T-cell (primary cell): ENCODE measurements at regions not wholly inside any gene's neighbourhood (a gene's known extent, or its start where the extent isn't known, plus 50 kb on each side); places are given as distances from the start of the nearest gene placed in this dataset.

Experiments
- ATAC-seq, 4 experiments: fragments of 200-7000 bp in 3 of 4; fragments of 150-1000 bp in 1 of 4; cut with Tn5 transposase; replicated peaks in 1 of 4; 1 replicate in 3 of 4; 2 replicates in 1 of 4; pipeline ENCODE4 v1.10.0; 2021; ENCODE audit warnings: moderate library complexity in 3 of 4, mild to moderate bottlenecking in 2 of 4, moderate number of reproducible peaks in 1 of 4
- CTCF ChIA-PET, 2 donors: fragments of 300-600 bp; sonication (Branson Sonifier 250); formaldehyde crosslinking; loops; one replicate each; lab custom pipeline; 2022; ENCODE audit warnings: antibody characterized with exemption in 2 of 2; lab: Charles Lee
- POLR2A ChIA-PET, 2 donors: fragments of 300-600 bp; sonication (Branson Sonifier 250); formaldehyde crosslinking; loops; one replicate each; lab custom pipeline; 2022; ENCODE audit warnings: antibody characterized with exemption in 2 of 2; lab: Charles Lee
- DNase-seq, 35 experiments: peaks; one replicate each; pipeline versions ENCODE4 v3.0.0 to v3.0.0-alpha.2; 2013 to 2023
- H3K27ac ChIP-seq: one replicate; pipeline ENCODE4 v1.5.1; 2013; ENCODE audit warnings: low read length
- H3K27me3 ChIP-seq, 2 experiments: replicated peaks in 1 of 2; 1 replicate in 1 of 2; 2 replicates in 1 of 2; pipeline versions ENCODE4 v1.6.1 to v1.7.0; 2013; ENCODE audit warnings: low read length in 1 of 2, mixed read lengths in 1 of 2; ENCODE audit not compliant: control insufficient read depth in 2 of 2, insufficient read depth in 2 of 2; ENCODE audit errors: extremely low read depth in 1 of 2
- H3K36me3 ChIP-seq, 2 donors: 1 replicate in 1 of 2; 2 replicates in 1 of 2; pipeline versions ENCODE4 v1.6.1 to v1.7.0; 2013; ENCODE audit warnings: low read length in 1 of 2; ENCODE audit not compliant: control insufficient read depth in 2 of 2, insufficient read depth in 1 of 2; ENCODE audit errors: extremely low read depth in 1 of 2
- H3K4me1 ChIP-seq, 2 experiments: 1 replicate in 1 of 2; 2 replicates in 1 of 2; pipeline versions ENCODE4 v1.6.1 to v1.7.0; 2013; ENCODE audit warnings: low read length in 2 of 2, mixed read lengths in 1 of 2; ENCODE audit not compliant: insufficient read depth in 2 of 2, control insufficient read depth in 1 of 2; ENCODE audit errors: extremely low read depth in 1 of 2
- H3K4me3 ChIP-seq, 2 donors: 1 replicate in 1 of 2; 2 replicates in 1 of 2; pipeline versions ENCODE4 v1.5.1 to v1.7.0; 2013; ENCODE audit warnings: mild to moderate bottlenecking in 2 of 2, low read length in 1 of 2, moderate library complexity in 1 of 2; ENCODE audit not compliant: control insufficient read depth in 1 of 2; ENCODE audit errors: extremely low read depth in 1 of 2
- H3K9me3 ChIP-seq: 2 replicates; pipeline ENCODE4 v1.7.0; 2013
- H3K27ac Mint-ChIP-seq, 2 donors: one replicate each; pipeline ENCODE4 v1.8.0; 2020 to 2021; ENCODE audit warnings: mild to moderate bottlenecking in 2 of 2, mixed read lengths in 2 of 2
- H3K27me3 Mint-ChIP-seq, 2 donors: one replicate each; pipeline ENCODE4 v1.8.0; 2021 to 2022; ENCODE audit warnings: mixed read lengths in 2 of 2
- H3K36me3 Mint-ChIP-seq: one replicate; pipeline ENCODE4 v1.8.0; 2021; ENCODE audit warnings: mixed read lengths
- H3K4me1 Mint-ChIP-seq, 3 donors: one replicate each; pipeline ENCODE4 v1.8.0; 2020 to 2022; ENCODE audit warnings: mixed read lengths in 3 of 3, mild to moderate bottlenecking in 1 of 3
- H3K4me3 Mint-ChIP-seq, 3 donors: one replicate each; pipeline ENCODE4 v1.8.0; 2020 to 2022; ENCODE audit warnings: mild to moderate bottlenecking in 3 of 3, mixed read lengths in 3 of 3, moderate library complexity in 3 of 3
- H3K9me3 Mint-ChIP-seq, 3 donors: one replicate each; pipeline ENCODE4 v1.8.0; 2020 to 2022; ENCODE audit warnings: mixed read lengths in 3 of 3
- WGBS: methylation state at CpG from one replicate; pipeline ENCODE4 v1.1.5; 2013; ENCODE audit warnings: missing lambda C conversion rate; ENCODE audit not compliant: insufficient coverage; 5-methylcytosine and 5-hydroxymethylcytosine counted together

DNA sequence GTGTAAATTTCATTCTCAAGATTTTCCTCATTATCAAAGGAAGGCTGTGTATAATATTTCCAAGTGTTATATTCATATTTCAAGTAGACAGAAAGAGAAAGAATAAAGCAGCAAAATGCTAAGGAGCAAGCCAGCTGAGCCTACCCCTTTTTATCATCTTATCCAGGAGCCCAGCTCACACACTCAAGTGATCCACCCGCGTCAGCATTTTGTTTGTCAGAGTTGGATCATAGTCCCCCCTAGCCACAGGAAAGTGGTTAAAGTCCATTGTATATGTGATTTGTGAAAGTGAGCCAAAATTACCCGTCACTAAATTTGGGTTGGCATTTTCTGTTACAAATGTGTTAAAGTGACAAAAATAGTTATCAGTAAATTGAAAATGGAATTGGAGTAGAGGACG, 289.3 kb upstream of the CTSO start:
- Histone ChIP-seq H3K27ac (no peak overlapping the region), H3K9me3 (no peaks in the 10 kb centered on the region), H3K27me3 (no peaks in the 10 kb centered on the region), H3K4me3 (no peak overlapping the region), H3K4me1 (no peaks in the 10 kb centered on the region), H3K36me3 (no peaks in the 10 kb centered on the region)
- ATAC-seq (no peak), DNase-seq (no peak)
- Mint-ChIP-seq H3K4me1 (no peaks in the 10 kb centered on the region), H3K9me3 (peaks cover 0 to 8% (median 2%) of the 10 kb centered on the region in 3 donors), H3K4me3 (no peak overlapping the region), H3K27me3 (no peaks in the 10 kb centered on the region), H3K36me3 (no peaks in the 10 kb centered on the region), H3K27ac (no peak overlapping the region)
- POLR2A ChIA-PET, result no interaction called here
- CTCF ChIA-PET, result no interaction called here
- 100% methylated on average over 1 of the region's 4 CpGs for WGBS

DNA sequence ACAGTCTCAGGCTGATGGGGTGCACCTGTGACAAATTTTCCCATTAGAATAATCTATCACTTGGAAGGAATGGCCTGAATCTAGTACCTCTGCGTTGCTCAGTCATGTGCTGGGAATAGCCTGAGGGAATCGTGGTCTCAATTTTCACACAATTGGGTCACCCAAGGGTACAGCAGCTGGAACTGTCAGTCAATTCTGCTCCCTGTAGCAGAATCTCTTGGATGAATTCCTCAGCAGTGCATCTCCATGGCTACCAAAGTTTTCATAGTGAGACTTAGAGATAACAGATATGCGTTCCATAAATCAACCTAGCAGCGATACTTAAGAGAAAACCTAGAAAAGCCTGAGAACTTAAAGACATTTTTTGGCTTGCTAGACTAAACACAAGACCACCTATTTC, 288.7 kb upstream of the CTSO start:
- Histone ChIP-seq H3K27me3 (no peaks in the 10 kb centered on the region), H3K4me3 (no peak overlapping the region), H3K4me1 (no peaks in the 10 kb centered on the region), H3K9me3 (no peaks in the 10 kb centered on the region), H3K27ac (no peak overlapping the region), H3K36me3 (no peaks in the 10 kb centered on the region)
- no peaks in the 10 kb centered on the region for H3K27me3 Mint-ChIP-seq
- H3K27ac Mint-ChIP-seq, result no peak overlapping the region
- CTCF ChIA-PET, result no interaction called here
- ATAC-seq, result no peak
- POLR2A ChIA-PET, result no interaction called here
- peaks cover 0 to 8% (median 2%) of the 10 kb centered on the region in 3 donors for H3K9me3 Mint-ChIP-seq
- WGBS, result 66% methylated on average over 2 of the region's 4 CpGs
- H3K4me3 Mint-ChIP-seq, result no peak overlapping the region
- no peak for DNase-seq
- H3K36me3 Mint-ChIP-seq, result no peaks in the 10 kb centered on the region
- H3K4me1 Mint-ChIP-seq, result no peaks in the 10 kb centered on the region

DNA sequence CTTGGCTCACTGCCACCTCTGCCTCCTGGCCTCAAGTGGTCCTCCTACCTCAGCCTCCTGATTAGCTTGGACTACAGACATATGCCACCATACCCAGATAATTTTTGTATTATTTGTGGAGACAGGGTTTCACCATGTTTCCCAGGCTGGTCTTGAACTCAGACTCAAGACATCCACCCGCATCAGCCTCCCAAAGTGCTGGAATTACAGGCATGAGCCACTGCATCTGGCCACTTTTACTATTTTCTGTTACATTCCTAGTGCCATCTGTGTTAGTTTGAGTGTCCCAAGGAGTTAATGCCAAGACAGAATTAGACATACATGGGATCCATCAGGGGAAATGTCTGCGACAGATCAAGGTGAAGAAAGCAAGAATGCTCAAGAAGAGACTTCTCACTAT, 288.2 kb upstream of the CTSO start:
- Histone ChIP-seq H3K27ac (no peak overlapping the region), H3K4me1 (no peaks in the 10 kb centered on the region), H3K4me3 (no peak overlapping the region), H3K9me3 (no peaks in the 10 kb centered on the region), H3K36me3 (no peaks in the 10 kb centered on the region), H3K27me3 (no peaks in the 10 kb centered on the region)
- WGBS, result no CpG with 5 or more reads among the region's 2 CpGs
- POLR2A ChIA-PET, result no interaction called here
- no peaks in the 10 kb centered on the region for H3K4me1 Mint-ChIP-seq
- ATAC-seq, result no peak
- CTCF ChIA-PET, result no interaction called here
- H3K4me3 Mint-ChIP-seq, result no peak overlapping the region
- no peak for DNase-seq
- H3K27me3 Mint-ChIP-seq, result no peaks in the 10 kb centered on the region
- H3K27ac Mint-ChIP-seq, result no peak overlapping the region
- H3K9me3 Mint-ChIP-seq, result peaks cover 0 to 8% (median 2%) of the 10 kb centered on the region in 3 donors
- H3K36me3 Mint-ChIP-seq, result no peaks in the 10 kb centered on the region

DNA sequence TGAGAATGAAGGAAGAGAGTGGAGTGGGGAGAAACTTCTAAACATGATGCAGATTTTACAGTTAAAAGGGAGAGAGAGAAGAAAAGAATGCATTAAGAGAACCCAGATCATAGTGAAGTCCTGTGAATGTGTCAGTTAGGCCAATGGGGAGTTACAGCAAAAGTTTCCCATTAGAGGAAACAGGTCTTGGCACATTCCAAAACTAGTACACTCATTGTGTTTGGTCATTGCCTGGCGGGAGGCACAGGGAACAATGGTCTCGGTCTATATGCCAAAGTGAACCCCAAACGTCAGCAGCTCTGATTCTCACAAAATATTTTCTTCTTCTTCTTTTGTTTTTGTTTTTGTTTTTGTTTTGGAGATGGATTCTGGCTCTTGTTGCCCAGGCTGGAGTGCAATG, 284.5 kb upstream of the CTSO start:
- no peak overlapping the region for H3K27ac Mint-ChIP-seq
- ATAC-seq (no peak), DNase-seq (no peak)
- Histone ChIP-seq H3K27me3 (no peaks in the 10 kb centered on the region), H3K36me3 (no peaks in the 10 kb centered on the region), H3K4me1 (no peaks in the 10 kb centered on the region), H3K4me3 (no peak overlapping the region), H3K9me3 (no peaks in the 10 kb centered on the region), H3K27ac (no peak overlapping the region)
- 100% methylated on average over 1 of the region's 3 CpGs for WGBS
- no peaks in the 10 kb centered on the region for H3K27me3 Mint-ChIP-seq
- peaks cover 0 to 8% (median 0%) of the 10 kb centered on the region in 3 donors for H3K9me3 Mint-ChIP-seq
- H3K4me1 Mint-ChIP-seq, result no peaks in the 10 kb centered on the region
- POLR2A ChIA-PET, result no interaction called here
- no peaks in the 10 kb centered on the region for H3K36me3 Mint-ChIP-seq
- CTCF ChIA-PET, result no interaction called here
- no peak overlapping the region for H3K4me3 Mint-ChIP-seq

DNA sequence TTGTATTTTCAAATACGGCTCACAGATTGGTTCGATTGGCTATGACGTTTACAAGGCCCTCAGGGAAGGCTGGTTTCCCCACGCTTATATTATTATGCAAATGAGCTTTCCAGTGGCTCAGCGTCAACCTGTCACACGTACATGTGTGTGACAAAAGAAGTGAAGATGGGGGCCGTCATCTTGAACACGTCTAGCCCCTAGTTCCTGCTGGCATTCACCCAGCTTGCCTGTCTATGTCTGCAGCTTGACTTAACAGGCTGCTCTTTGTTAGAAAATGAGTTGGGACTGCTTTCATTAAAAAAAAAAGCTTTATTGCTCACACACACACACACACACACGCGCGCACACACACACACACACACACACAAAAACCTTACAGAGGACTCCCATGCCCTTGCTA, 283.6 kb upstream of the CTSO start:
- Mint-ChIP-seq H3K4me1 (no peaks in the 10 kb centered on the region), H3K27me3 (no peaks in the 10 kb centered on the region), H3K36me3 (no peaks in the 10 kb centered on the region), H3K9me3 (peaks cover 0 to 8% (median 0%) of the 10 kb centered on the region in 3 donors), H3K4me3 (no peak overlapping the region), H3K27ac (no peak overlapping the region)
- H3K27me3 ChIP-seq, result no peaks in the 10 kb centered on the region
- 90% methylated on average over 8 of the region's 11 CpGs for WGBS
- ATAC-seq, result no peak
- no peaks in the 10 kb centered on the region for H3K36me3 ChIP-seq
- DNase-seq, result no peak
- H3K27ac ChIP-seq, result no peak overlapping the region
- POLR2A ChIA-PET, result no interaction called here
- no peak overlapping the region for H3K4me3 ChIP-seq
- H3K9me3 ChIP-seq, result no peaks in the 10 kb centered on the region
- CTCF ChIA-PET, result no interaction called here
- no peaks in the 10 kb centered on the region for H3K4me1 ChIP-seq

DNA sequence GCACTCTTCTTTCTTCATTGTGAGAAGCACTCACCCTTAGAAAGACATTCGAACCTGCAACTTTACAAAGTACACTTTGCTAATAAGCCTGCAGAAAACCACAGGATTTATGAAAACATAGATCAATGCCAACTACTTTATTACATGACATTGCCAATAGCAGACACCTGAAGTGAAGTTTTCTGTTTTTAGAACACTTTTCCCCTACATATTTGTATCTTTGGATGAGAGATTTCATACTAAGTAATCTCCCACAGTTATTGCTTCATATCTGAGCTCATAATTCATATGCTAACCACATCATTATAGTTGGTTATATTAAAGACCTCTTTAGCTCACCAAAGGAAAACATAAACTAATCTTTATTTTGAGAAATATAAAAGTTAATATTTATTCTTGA, 276.5 kb upstream of the CTSO start:
- Mint-ChIP-seq H3K9me3 (peaks cover 0 to 4% (median 0%) of the 10 kb centered on the region in 3 donors), H3K36me3 (no peaks in the 10 kb centered on the region), H3K27me3 (no peaks in the 10 kb centered on the region), H3K27ac (no peak overlapping the region), H3K4me1 (no peaks in the 10 kb centered on the region), H3K4me3 (no peak overlapping the region)
- no peaks in the 10 kb centered on the region for H3K27me3 ChIP-seq
- no peaks in the 10 kb centered on the region for H3K9me3 ChIP-seq
- ChIA-PET CTCF (no interaction called here), POLR2A (no interaction called here)
- DNase-seq (no peak), ATAC-seq (no peak)
- H3K4me3 ChIP-seq, result no peak overlapping the region
- WGBS, result 43% methylated on average over 1 of the region's 1 CpG
- no peaks in the 10 kb centered on the region for H3K36me3 ChIP-seq
- H3K4me1 ChIP-seq, result no peaks in the 10 kb centered on the region
- no peak overlapping the region for H3K27ac ChIP-seq

DNA sequence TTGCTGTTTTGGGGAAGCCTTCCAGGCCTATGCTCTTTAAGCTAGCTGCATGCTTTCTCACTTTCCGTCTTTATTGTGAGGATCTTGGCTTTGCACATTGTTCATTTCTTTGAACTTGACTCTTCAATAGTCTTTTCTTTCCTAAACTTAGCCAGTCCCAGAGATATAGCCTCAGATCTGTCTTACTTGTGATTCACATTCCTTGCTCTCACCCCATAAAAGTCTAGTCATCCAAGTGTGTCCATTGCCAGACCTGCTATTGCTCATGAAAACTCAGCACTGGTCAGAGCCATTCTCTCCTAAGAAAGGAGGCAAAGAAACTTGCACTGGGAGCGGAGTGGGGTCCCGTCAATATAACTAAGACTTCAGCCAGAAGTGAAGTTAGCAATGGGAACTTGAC, 275.0 kb upstream of the CTSO start:
- ChIA-PET CTCF (no interaction called here), POLR2A (no interaction called here)
- DNase-seq, result no peak
- no peaks in the 10 kb centered on the region for H3K27me3 Mint-ChIP-seq
- no peak overlapping the region for H3K27ac Mint-ChIP-seq
- H3K36me3 Mint-ChIP-seq, result no peaks in the 10 kb centered on the region
- H3K4me1 Mint-ChIP-seq, result no peaks in the 10 kb centered on the region
- Histone ChIP-seq H3K4me1 (no peaks in the 10 kb centered on the region), H3K27me3 (no peaks in the 10 kb centered on the region), H3K36me3 (no peaks in the 10 kb centered on the region), H3K9me3 (no peaks in the 10 kb centered on the region), H3K27ac (no peak overlapping the region), H3K4me3 (no peak overlapping the region)
- no peak for ATAC-seq
- 57% methylated on average over 2 of the region's 3 CpGs for WGBS
- peaks cover 0 to 4% (median 0%) of the 10 kb centered on the region in 3 donors for H3K9me3 Mint-ChIP-seq
- H3K4me3 Mint-ChIP-seq, result no peak overlapping the region
